ENCODE measurements at regions not wholly inside any gene's neighbourhood (a gene's known extent, or its start where the extent isn't known, plus 50 kb on each side); places are given as distances from the start of the nearest gene placed in this dataset.

DNA sequence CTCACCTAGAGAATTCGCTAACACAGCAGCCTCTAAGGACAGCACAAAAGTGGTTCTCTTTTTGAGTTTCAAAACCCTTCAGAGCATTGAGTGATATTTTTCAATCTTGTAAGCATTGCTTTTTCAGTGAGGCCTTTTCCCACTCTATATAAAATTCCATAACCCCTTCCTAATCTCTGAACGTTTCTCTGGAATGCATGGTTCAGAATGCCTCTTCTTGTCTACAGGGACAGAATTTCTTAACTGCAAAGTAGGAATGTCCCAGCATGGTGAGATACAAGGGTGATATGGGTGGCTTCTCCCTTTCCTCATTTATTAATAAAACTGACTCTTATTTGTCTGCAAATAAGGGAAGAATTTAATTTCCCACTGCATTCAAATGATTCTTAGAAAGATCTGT, 377.9 kb downstream of the LTN1 start:
- TF ChIP-seq, protein P1, sequence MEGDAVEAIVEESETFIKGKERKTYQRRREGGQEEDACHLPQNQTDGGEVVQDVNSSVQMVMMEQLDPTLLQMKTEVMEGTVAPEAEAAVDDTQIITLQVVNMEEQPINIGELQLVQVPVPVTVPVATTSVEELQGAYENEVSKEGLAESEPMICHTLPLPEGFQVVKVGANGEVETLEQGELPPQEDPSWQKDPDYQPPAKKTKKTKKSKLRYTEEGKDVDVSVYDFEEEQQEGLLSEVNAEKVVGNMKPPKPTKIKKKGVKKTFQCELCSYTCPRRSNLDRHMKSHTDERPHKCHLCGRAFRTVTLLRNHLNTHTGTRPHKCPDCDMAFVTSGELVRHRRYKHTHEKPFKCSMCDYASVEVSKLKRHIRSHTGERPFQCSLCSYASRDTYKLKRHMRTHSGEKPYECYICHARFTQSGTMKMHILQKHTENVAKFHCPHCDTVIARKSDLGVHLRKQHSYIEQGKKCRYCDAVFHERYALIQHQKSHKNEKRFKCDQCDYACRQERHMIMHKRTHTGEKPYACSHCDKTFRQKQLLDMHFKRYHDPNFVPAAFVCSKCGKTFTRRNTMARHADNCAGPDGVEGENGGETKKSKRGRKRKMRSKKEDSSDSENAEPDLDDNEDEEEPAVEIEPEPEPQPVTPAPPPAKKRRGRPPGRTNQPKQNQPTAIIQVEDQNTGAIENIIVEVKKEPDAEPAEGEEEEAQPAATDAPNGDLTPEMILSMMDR (IDR thresholded peaks at IDR 0.05; ENCODE audit: insufficient read depth, low read depth, low read length), result no peak
- no peak for TF ChIP-seq EZH2 (IDR thresholded peaks at IDR 0.05; ENCODE audit: insufficient read depth, low read length)
